ENCODE measurements at regions not wholly inside any gene's neighbourhood (a gene's known extent, or its start where the extent isn't known, plus 50 kb on each side); places are given as distances from the start of the nearest gene placed in this dataset.

- Histone ChIP-seq H3K4me3 (ENCODE audit: low read length) (no peak overlapping the region), H3K4me1 (ENCODE audit: insufficient read depth, low read length) (peaks cover 18% of the 10 kb centered on the region), H3K27me3 (ENCODE audit: insufficient read depth, low read length) (no peaks in the 10 kb centered on the region; the same call in 1 of the 2 replicates), H3K9me3 (ENCODE audit: insufficient read depth, low read depth, low read length) (no peaks in the 10 kb centered on the region), H3K27ac (ENCODE audit: low read depth, low read length) (no peak overlapping the region), H3K9ac (ENCODE audit: low read depth, low read length) (no peak overlapping the region), H3K36me3 (ENCODE audit: insufficient read depth, low read length) (no peaks in the 10 kb centered on the region)
- WGBS = 90% methylated on average over 33 of the region's 33 CpGs
These were observed 97.9 kb downstream of the ADRA2C start for GRCh38 chr4:3863841-3864741.

GRCh38 chr4:3864742-3865721 is 98.8 kb downstream of the ADRA2C start:
- H3K4me3 ChIP-seq (ENCODE audit: low read length) = no peak overlapping the region
- no peak overlapping the region for H3K27ac ChIP-seq (ENCODE audit: low read depth, low read length)
- peaks cover 18% of the 10 kb centered on the region for H3K4me1 ChIP-seq (ENCODE audit: insufficient read depth, low read length)
- H3K9ac ChIP-seq (ENCODE audit: low read depth, low read length) = no peak overlapping the region
- no peaks in the 10 kb centered on the region for H3K36me3 ChIP-seq (ENCODE audit: insufficient read depth, low read length)
- 92% methylated on average over 28 of the region's 28 CpGs for WGBS
- H3K27me3 ChIP-seq (ENCODE audit: insufficient read depth, low read length) = peaks cover 4% of the 10 kb centered on the region
- H3K9me3 ChIP-seq (ENCODE audit: insufficient read depth, low read depth, low read length) = no peaks in the 10 kb centered on the region

- H3K27me3 ChIP-seq (ENCODE audit: insufficient read depth, low read length) = peaks cover 16% of the 10 kb centered on the region
- peaks cover 18% of the 10 kb centered on the region for H3K4me1 ChIP-seq (ENCODE audit: insufficient read depth, low read length)
- 91% methylated on average over 24 of the region's 24 CpGs for WGBS
- H3K27ac ChIP-seq (ENCODE audit: low read depth, low read length) = no peak overlapping the region
- H3K9ac ChIP-seq (ENCODE audit: low read depth, low read length) = no peak overlapping the region
- no peaks in the 10 kb centered on the region for H3K9me3 ChIP-seq (ENCODE audit: insufficient read depth, low read depth, low read length)
- H3K36me3 ChIP-seq (ENCODE audit: insufficient read depth, low read length) = no peaks in the 10 kb centered on the region
- H3K4me3 ChIP-seq (ENCODE audit: low read length) = no peak overlapping the region
These were observed 100.0 kb downstream of the ADRA2C start for GRCh38 chr4:3865986-3866812.

GRCh38 chr4:3866813-3867129 is 100.6 kb downstream of the ADRA2C start:
- no peak overlapping the region for H3K9ac ChIP-seq (ENCODE audit: low read depth, low read length)
- 94% methylated on average over 9 of the region's 9 CpGs for WGBS
- no peak overlapping the region for H3K4me3 ChIP-seq (ENCODE audit: low read length)
- peaks cover 21% of the 10 kb centered on the region for H3K27me3 ChIP-seq (ENCODE audit: insufficient read depth, low read length)
- H3K4me1 ChIP-seq (ENCODE audit: insufficient read depth, low read length) = peaks cover 18% of the 10 kb centered on the region
- H3K9me3 ChIP-seq (ENCODE audit: insufficient read depth, low read depth, low read length) = no peaks in the 10 kb centered on the region
- no peak overlapping the region for H3K27ac ChIP-seq (ENCODE audit: low read depth, low read length)
- H3K36me3 ChIP-seq (ENCODE audit: insufficient read depth, low read length) = no peaks in the 10 kb centered on the region

- H3K27me3 ChIP-seq (ENCODE audit: insufficient read depth, low read length) = peaks cover 29% of the 10 kb centered on the region
- H3K4me3 ChIP-seq (ENCODE audit: low read length) = no peak overlapping the region
- H3K9me3 ChIP-seq (ENCODE audit: insufficient read depth, low read depth, low read length) = no peaks in the 10 kb centered on the region
- H3K4me1 ChIP-seq (ENCODE audit: insufficient read depth, low read length) = peaks cover 11% of the 10 kb centered on the region
- H3K36me3 ChIP-seq (ENCODE audit: insufficient read depth, low read length) = no peaks in the 10 kb centered on the region
- 94% methylated on average over 16 of the region's 16 CpGs for WGBS
- no peak overlapping the region for H3K9ac ChIP-seq (ENCODE audit: low read depth, low read length)
- H3K27ac ChIP-seq (ENCODE audit: low read depth, low read length) = no peak overlapping the region
These were observed 101.4 kb downstream of the ADRA2C start for GRCh38 chr4:3867403-3868100.

- H3K4me1 ChIP-seq (ENCODE audit: insufficient read depth, low read length) = peaks cover 9% of the 10 kb centered on the region
- H3K27me3 ChIP-seq (ENCODE audit: insufficient read depth, low read length) = peaks cover 38% of the 10 kb centered on the region
- WGBS = 80% methylated on average over 22 of the region's 22 CpGs
- H3K27ac ChIP-seq (ENCODE audit: low read depth, low read length) = no peak overlapping the region
- no peaks in the 10 kb centered on the region for H3K9me3 ChIP-seq (ENCODE audit: insufficient read depth, low read depth, low read length)
- H3K9ac ChIP-seq (ENCODE audit: low read depth, low read length) = no peak overlapping the region
- no peak overlapping the region for H3K4me3 ChIP-seq (ENCODE audit: low read length)
- H3K36me3 ChIP-seq (ENCODE audit: insufficient read depth, low read length) = no peaks in the 10 kb centered on the region
These were observed 102.3 kb downstream of the ADRA2C start for GRCh38 chr4:3868211-3869173.

- 94% methylated on average over 7 of the region's 7 CpGs for WGBS
These were observed 103.0 kb downstream of the ADRA2C start for GRCh38 chr4:3869174-3869572.

GRCh38 chr4:3869661-3870566 is 103.7 kb downstream of the ADRA2C start:
- H3K27ac ChIP-seq (ENCODE audit: low read depth, low read length) = no peak overlapping the region
- no peaks in the 10 kb centered on the region for H3K36me3 ChIP-seq (ENCODE audit: insufficient read depth, low read length)
- no peak overlapping the region for H3K9ac ChIP-seq (ENCODE audit: low read depth, low read length)
- H3K4me3 ChIP-seq (ENCODE audit: low read length) = no peak overlapping the region
- H3K27me3 ChIP-seq (ENCODE audit: insufficient read depth, low read length) = peaks cover 49% of the 10 kb centered on the region
- H3K4me1 ChIP-seq (ENCODE audit: insufficient read depth, low read length) = 0 out of 2 replicates have a peak, but pooled peaks cover 3% of the 10 kb centered on the region
- WGBS = 85% methylated on average over 22 of the region's 22 CpGs
- H3K9me3 ChIP-seq (ENCODE audit: insufficient read depth, low read depth, low read length) = no peaks in the 10 kb centered on the region

More at GRCh38 chr4:3869174-3869572, 103.0 kb downstream of the ADRA2C start:
- Histone ChIP-seq H3K4me1 (ENCODE audit: insufficient read depth, low read length) (0 out of 2 replicates have a peak, but pooled peaks cover 3% of the 10 kb centered on the region), H3K4me3 (ENCODE audit: low read length) (no peak overlapping the region), H3K36me3 (ENCODE audit: insufficient read depth, low read length) (no peaks in the 10 kb centered on the region), H3K9ac (ENCODE audit: low read depth, low read length) (no peak overlapping the region), H3K27me3 (ENCODE audit: insufficient read depth, low read length) (peaks cover 42% of the 10 kb centered on the region), H3K9me3 (ENCODE audit: insufficient read depth, low read depth, low read length) (no peaks in the 10 kb centered on the region), H3K27ac (ENCODE audit: low read depth, low read length) (no peak overlapping the region)

- H3K27me3 ChIP-seq (ENCODE audit: insufficient read depth, low read length) = peaks cover 51% of the 10 kb centered on the region
- H3K4me1 ChIP-seq (ENCODE audit: insufficient read depth, low read length) = 0 out of 2 replicates have a peak, but pooled peaks cover 3% of the 10 kb centered on the region
- 92% methylated on average over 9 of the region's 9 CpGs for WGBS
- no peaks in the 10 kb centered on the region for H3K9me3 ChIP-seq (ENCODE audit: insufficient read depth, low read depth, low read length)
- no peak overlapping the region for H3K27ac ChIP-seq (ENCODE audit: low read depth, low read length)
- H3K9ac ChIP-seq (ENCODE audit: low read depth, low read length) = no peak overlapping the region
- no peak overlapping the region for H3K4me3 ChIP-seq (ENCODE audit: low read length)
- no peaks in the 10 kb centered on the region for H3K36me3 ChIP-seq (ENCODE audit: insufficient read depth, low read length)
These were observed 104.4 kb downstream of the ADRA2C start for GRCh38 chr4:3870567-3870962.

Measured in HUES64 (cell line).